ENCODE measurements at regions not wholly inside any gene's neighbourhood (a gene's known extent, or its start where the extent isn't known, plus 50 kb on each side); places are given as distances from the start of the nearest gene placed in this dataset.

DNA sequence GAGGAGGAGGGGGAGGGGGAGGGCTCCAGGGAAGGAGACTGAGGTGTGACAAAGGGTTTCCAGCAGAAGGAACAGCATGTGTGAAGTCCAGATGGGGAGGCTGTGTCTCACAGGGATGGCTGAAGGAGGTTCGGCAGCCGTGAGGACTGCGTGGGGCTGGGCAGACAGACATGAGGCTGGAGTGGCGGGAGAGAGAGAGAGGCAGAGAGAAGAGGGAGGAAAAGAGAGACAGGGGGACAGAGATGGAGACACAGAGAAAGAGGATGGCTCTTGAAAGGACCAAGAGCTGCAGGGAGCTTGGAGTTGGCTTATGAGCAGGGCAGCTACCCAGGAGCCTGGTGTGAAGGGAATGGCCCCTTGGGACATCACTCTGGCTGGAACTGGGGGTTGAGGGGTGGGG, 138.9 kb upstream of the ASB18 start:
- Histone ChIP-seq H3K9me3 (ENCODE audit: control insufficient read depth, insufficient read depth, low read length) (peaks cover 33% of the 10 kb centered on the region), H3K4me3 (ENCODE audit: low read depth, low read length) (no peak overlapping the region), H3K27me3 (ENCODE audit: control insufficient read depth, insufficient read depth, low read length) (no peaks in the 10 kb centered on the region), H3K27ac (ENCODE audit: low read depth, low read length) (no peak overlapping the region)
- TF ChIP-seq, protein P1, sequence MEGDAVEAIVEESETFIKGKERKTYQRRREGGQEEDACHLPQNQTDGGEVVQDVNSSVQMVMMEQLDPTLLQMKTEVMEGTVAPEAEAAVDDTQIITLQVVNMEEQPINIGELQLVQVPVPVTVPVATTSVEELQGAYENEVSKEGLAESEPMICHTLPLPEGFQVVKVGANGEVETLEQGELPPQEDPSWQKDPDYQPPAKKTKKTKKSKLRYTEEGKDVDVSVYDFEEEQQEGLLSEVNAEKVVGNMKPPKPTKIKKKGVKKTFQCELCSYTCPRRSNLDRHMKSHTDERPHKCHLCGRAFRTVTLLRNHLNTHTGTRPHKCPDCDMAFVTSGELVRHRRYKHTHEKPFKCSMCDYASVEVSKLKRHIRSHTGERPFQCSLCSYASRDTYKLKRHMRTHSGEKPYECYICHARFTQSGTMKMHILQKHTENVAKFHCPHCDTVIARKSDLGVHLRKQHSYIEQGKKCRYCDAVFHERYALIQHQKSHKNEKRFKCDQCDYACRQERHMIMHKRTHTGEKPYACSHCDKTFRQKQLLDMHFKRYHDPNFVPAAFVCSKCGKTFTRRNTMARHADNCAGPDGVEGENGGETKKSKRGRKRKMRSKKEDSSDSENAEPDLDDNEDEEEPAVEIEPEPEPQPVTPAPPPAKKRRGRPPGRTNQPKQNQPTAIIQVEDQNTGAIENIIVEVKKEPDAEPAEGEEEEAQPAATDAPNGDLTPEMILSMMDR (IDR thresholded peaks at IDR 0.05; ENCODE audit: low read depth, low read length), result no peak
- ChIA-PET CTCF (no interaction called here), POLR2A (no interaction called here)
- DNase-seq (ENCODE audit: low read depth, low spot score), result no peak

DNA sequence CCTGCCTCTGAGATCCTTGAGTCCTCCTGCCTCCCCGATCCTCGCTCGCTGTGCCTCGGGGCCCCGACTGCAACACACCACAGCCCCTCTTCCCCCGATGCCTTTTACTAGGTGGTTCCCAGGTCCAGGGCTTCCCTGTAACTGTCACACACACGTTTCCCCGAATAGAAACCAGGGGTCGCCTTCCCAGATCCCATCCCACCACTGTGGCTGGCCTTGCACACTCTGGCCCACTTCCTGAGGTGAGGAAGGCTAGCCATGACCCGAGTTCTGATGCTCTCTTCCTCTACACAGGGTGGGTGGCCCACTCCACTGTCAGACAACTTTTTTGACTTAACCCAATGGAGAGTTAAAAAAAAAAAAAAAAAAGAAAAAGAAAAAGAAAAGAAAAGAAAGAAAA, 139.6 kb upstream of the ASB18 start:
- Histone ChIP-seq H3K4me3 (ENCODE audit: low read depth, low read length) (no peak overlapping the region), H3K27ac (ENCODE audit: low read depth, low read length) (no peak overlapping the region), H3K27me3 (ENCODE audit: control insufficient read depth, insufficient read depth, low read length) (no peaks in the 10 kb centered on the region), H3K9me3 (ENCODE audit: control insufficient read depth, insufficient read depth, low read length) (peaks cover 40% of the 10 kb centered on the region)
- POLR2A ChIA-PET, result no interaction called here
- DNase-seq (ENCODE audit: low read depth, low spot score), result no peak
- TF ChIP-seq, protein P1 (IDR thresholded peaks at IDR 0.05; ENCODE audit: low read depth, low read length), result no peak
- CTCF ChIA-PET, result no interaction called here

DNA sequence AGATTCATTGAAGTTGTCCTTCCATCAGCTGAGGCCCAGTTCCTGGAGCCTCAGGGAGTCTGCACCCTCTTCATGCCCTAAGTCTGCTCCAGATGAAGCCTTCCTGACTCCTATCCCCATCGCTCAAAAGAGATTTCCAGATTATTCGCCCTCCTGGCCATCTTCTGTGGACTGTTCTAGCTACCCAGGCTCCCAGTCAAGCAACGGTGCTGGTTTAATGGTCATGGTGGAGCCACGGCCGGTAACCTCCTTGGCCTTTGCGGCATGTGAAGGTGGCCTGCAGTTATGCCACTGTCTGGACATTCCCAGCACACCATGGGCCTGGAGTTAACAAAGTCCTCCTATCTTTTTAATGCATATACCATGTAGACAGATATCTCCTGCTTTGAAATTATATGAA, 140.1 kb upstream of the ASB18 start:
- Histone ChIP-seq H3K27me3 (ENCODE audit: control insufficient read depth, insufficient read depth, low read length) (no peaks in the 10 kb centered on the region), H3K9me3 (ENCODE audit: control insufficient read depth, insufficient read depth, low read length) (peaks cover 42% of the 10 kb centered on the region), H3K27ac (ENCODE audit: low read depth, low read length) (no peak overlapping the region), H3K4me3 (ENCODE audit: low read depth, low read length) (no peak overlapping the region)
- CTCF ChIA-PET, result no interaction called here
- POLR2A ChIA-PET, result no interaction called here
- TF ChIP-seq, protein P1 (IDR thresholded peaks at IDR 0.05; ENCODE audit: low read depth, low read length), result no peak
- no peak for DNase-seq (ENCODE audit: low read depth, low spot score)

DNA sequence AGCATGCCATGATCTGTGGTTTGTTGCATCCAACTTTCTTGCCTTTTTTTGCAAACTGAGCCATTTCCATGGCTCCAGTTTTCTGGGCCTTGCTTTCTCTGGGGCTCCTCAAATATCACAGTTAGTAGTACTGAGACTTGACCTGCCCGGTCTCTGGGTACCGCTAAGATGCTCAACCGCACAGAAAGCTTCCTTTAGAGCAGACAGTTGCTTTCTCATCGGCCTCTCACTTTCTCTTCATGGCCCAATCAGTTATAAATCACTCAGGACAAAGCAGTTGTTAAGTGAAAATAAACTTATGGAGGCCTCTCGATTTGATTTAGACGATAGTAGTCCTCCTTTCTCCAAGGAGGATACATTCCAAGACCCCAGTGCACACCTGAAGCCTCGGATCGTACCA, 141.2 kb upstream of the ASB18 start:
- H3K4me3 ChIP-seq (ENCODE audit: low read depth, low read length), result no peak overlapping the region
- TF ChIP-seq, protein P1 (IDR thresholded peaks at IDR 0.05; ENCODE audit: low read depth, low read length), result no peak
- ChIA-PET POLR2A (no interaction called here), CTCF (no interaction called here)
- H3K27me3 ChIP-seq (ENCODE audit: control insufficient read depth, insufficient read depth, low read length), result no peaks in the 10 kb centered on the region
- peaks cover 35% of the 10 kb centered on the region for H3K9me3 ChIP-seq (ENCODE audit: control insufficient read depth, insufficient read depth, low read length)
- DNase-seq (ENCODE audit: low read depth, low spot score), result no peak
- no peak overlapping the region for H3K27ac ChIP-seq (ENCODE audit: low read depth, low read length)

DNA sequence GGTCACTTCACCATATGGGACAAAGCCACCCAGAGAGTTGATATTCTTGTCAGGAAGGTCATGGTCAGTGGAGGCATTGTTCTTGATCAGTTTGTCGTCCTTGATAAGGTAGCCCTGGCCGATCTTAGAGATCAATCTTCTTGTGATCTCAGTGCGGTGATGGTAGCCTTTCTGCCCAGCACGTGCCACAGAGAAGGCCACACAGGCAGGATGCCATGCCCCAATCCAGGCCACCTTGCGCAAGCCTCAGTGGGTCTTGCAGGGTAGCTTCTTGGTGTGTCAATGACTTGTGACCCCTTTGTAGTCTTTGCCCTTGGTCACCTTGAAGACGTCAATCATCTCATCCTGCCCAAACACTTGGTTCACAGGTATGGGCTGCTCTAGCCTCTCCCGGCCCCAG, 143.9 kb upstream of the ASB18 start:
- CTCF ChIA-PET, result no interaction called here
- TF ChIP-seq, protein P1 (IDR thresholded peaks at IDR 0.05; ENCODE audit: low read depth, low read length), result no peak

More for the DNA sequence above, 143.9 kb upstream of the ASB18 start:
- no peak overlapping the region for H3K4me3 ChIP-seq (ENCODE audit: low read depth, low read length)
- POLR2A ChIA-PET, result no interaction called here
- no peaks in the 10 kb centered on the region for H3K27me3 ChIP-seq (ENCODE audit: control insufficient read depth, insufficient read depth, low read length)
- no peak overlapping the region for H3K27ac ChIP-seq (ENCODE audit: low read depth, low read length)
- DNase-seq (ENCODE audit: low read depth, low spot score), result no peak
- peaks cover 19% of the 10 kb centered on the region for H3K9me3 ChIP-seq (ENCODE audit: control insufficient read depth, insufficient read depth, low read length)

All from AG04450 (cell line).